Activated T-helper 1 cell treated with anti-CD3 and anti-CD28 coated beads, Interleukin-12 subunit alpha, Interleukin-12 subunit beta, Interleukin-2, Interleukin-4 antibody, amounts not matched to agents 30 ng/mL and 10 ng/mL and 1 ng/mL, durations not matched to agents 14 hours and 24 hours and 36 hours (primary cell): ENCODE measurements at regions not wholly inside any gene's neighbourhood (a gene's known extent, or its start where the extent isn't known, plus 50 kb on each side); places are given as distances from the start of the nearest gene placed in this dataset.
"Not testable (repeated sequence)": the region's sequence is repeated elsewhere in the genome, so short reads cannot be mapped to it uniquely, and the experiment has no call there.

Source experiments
- DNase-seq: peaks from one replicate; pipeline ENCODE4 v3.0.0; 2021; ENCODE audit warnings: low spot score
- H3K27ac Mint-ChIP-seq: one replicate; pipeline ENCODE4 v1.8.0; 2021; ENCODE audit warnings: mild to moderate bottlenecking, mixed read lengths
- H3K27me3 Mint-ChIP-seq: one replicate; pipeline ENCODE4 v1.8.0; 2022; ENCODE audit warnings: mild to moderate bottlenecking, moderate library complexity, mixed read lengths; ENCODE audit not compliant: insufficient read depth
- H3K36me3 Mint-ChIP-seq: one replicate; pipeline ENCODE4 v1.8.0; 2021; ENCODE audit warnings: low read depth, mixed read lengths
- H3K4me1 Mint-ChIP-seq: one replicate; pipeline ENCODE4 v1.8.0; 2021; ENCODE audit warnings: low read depth, mixed read lengths
- H3K4me3 Mint-ChIP-seq: one replicate; pipeline ENCODE4 v1.8.0; 2021; ENCODE audit warnings: mild to moderate bottlenecking, moderate library complexity, mixed read lengths
- H3K9me3 Mint-ChIP-seq: one replicate; pipeline ENCODE4 v1.8.0; 2021; ENCODE audit warnings: mixed read lengths
- intact Hi-C: fragments of 100-400 bp; cut with micrococcal nuclease; formaldehyde crosslinking; loops from one replicate; pipeline ENCODE4 v1.15.1; 2024

DNA sequence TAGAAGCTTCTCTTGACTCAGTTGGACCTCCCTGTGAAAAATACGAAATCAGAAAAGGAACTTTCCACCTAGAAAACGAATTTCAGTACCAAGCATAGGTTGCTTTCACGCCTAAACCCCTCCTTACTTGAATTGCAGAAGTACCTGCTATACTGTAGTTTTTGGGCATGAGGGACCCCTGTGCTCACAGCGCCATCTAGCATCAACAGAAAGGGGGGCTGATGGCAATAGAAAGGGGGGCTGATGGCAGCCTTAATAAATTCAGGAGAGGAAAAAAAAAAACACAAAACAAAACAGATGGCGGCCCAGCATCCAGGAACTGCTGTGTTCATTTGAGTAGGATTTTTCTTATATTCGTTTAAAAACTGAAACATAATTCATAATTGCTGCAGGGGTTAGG, 96.7 kb downstream of the NPAP1 start:
- H3K4me3 Mint-ChIP-seq: no peak overlapping the region
- intact Hi-C loops: loop anchor here (5.0 kb wide), 1 partner anchor 665 kb away; the partner anchor contains the start of gene UBE3A
- H3K4me1 Mint-ChIP-seq: no peaks in the 10 kb centered on the region
- H3K36me3 Mint-ChIP-seq: peaks cover 2% of the 10 kb centered on the region
- peaks cover 41% of the 10 kb centered on the region for H3K9me3 Mint-ChIP-seq
- DNase-seq: no peak
- no peaks in the 10 kb centered on the region for H3K27me3 Mint-ChIP-seq
- H3K27ac Mint-ChIP-seq: no peak overlapping the region

GRCh38 chr15:24772686-24773373, 97.3 kb downstream of the NPAP1 start:
- no peaks in the 10 kb centered on the region for H3K4me1 Mint-ChIP-seq
- intact Hi-C loops: loop anchor here (5.0 kb wide), 1 partner anchor 664 kb away; the partner anchor contains the start of gene UBE3A
- peak overlapping the region; percentile 86 for H3K4me3 Mint-ChIP-seq
- peak overlapping the region; percentile 69 for H3K27ac Mint-ChIP-seq
- peak; percentile 34 for DNase-seq
- no peaks in the 10 kb centered on the region for H3K27me3 Mint-ChIP-seq
- peaks cover 43% of the 10 kb centered on the region for H3K9me3 Mint-ChIP-seq
- H3K36me3 Mint-ChIP-seq: peaks cover 2% of the 10 kb centered on the region

GRCh38 chr15:24777307-24777706, 101.7 kb downstream of the NPAP1 start:
- intact Hi-C loops: no loop called here
- Mint-ChIP-seq H3K27ac (no peak overlapping the region), H3K36me3 (peaks cover 2% of the 10 kb centered on the region), H3K4me3 (no peak overlapping the region), H3K4me1 (no peaks in the 10 kb centered on the region), H3K27me3 (no peaks in the 10 kb centered on the region), H3K9me3 (peaks cover 34% of the 10 kb centered on the region)
- DNase-seq: no peak

- H3K4me1 Mint-ChIP-seq: no peaks in the 10 kb centered on the region
- H3K9me3 Mint-ChIP-seq: peaks cover 47% of the 10 kb centered on the region
Measured at GRCh38 chr15:24784506-24784905, 108.9 kb downstream of the NPAP1 start.

GRCh38 chr15:24786347-24786746, 110.8 kb downstream of the NPAP1 start:
- no peak for DNase-seq
- no peak overlapping the region for H3K4me3 Mint-ChIP-seq
- H3K27me3 Mint-ChIP-seq: no peaks in the 10 kb centered on the region
- H3K9me3 Mint-ChIP-seq: peaks cover 60% of the 10 kb centered on the region
- intact Hi-C loops: no loop called here
- no peak overlapping the region for H3K27ac Mint-ChIP-seq
- H3K36me3 Mint-ChIP-seq: no peaks in the 10 kb centered on the region
- no peaks in the 10 kb centered on the region for H3K4me1 Mint-ChIP-seq

More at GRCh38 chr15:24784506-24784905, 108.9 kb downstream of the NPAP1 start:
- H3K36me3 Mint-ChIP-seq: no peaks in the 10 kb centered on the region
- intact Hi-C loops: no loop called here
- H3K27ac Mint-ChIP-seq: no peak overlapping the region
- no peak for DNase-seq
- no peaks in the 10 kb centered on the region for H3K27me3 Mint-ChIP-seq
- H3K4me3 Mint-ChIP-seq: no peak overlapping the region

- intact Hi-C loops, DNase-seq, H3K4me3 Mint-ChIP-seq, H3K36me3 Mint-ChIP-seq, H3K27me3 Mint-ChIP-seq, H3K27ac Mint-ChIP-seq, H3K4me1 Mint-ChIP-seq: not testable (repeated sequence)
- peaks cover 49% of the 10 kb centered on the region for H3K9me3 Mint-ChIP-seq
Measured at GRCh38 chr15:24802624-24803023, 127.0 kb downstream of the NPAP1 start.

DNA sequence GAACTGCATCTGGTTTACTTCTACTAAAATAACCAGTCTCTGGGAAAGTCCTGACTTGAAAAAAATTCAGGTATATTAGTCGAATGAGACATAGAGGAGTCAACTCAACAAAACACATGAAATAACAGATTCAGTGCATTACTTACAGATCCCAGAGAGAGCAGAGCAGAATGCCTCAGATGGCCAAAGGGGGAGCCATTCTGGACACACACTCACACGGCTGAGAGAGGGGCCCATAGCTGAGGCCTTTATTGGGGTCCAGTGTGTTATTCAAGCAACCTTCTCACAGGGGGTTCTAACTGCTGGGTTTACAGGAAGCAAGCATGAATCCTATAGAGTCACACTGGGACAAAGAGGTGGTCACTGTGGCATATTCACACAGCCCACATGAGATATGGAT, 135.1 kb upstream of the SNRPN start:
- Mint-ChIP-seq H3K9me3 (peaks cover 29% of the 10 kb centered on the region), H3K27me3 (no peaks in the 10 kb centered on the region), H3K36me3 (no peaks in the 10 kb centered on the region), H3K4me3 (no peak overlapping the region), H3K4me1 (no peaks in the 10 kb centered on the region), H3K27ac (no peak overlapping the region)
- intact Hi-C loops: no loop called here
- no peak for DNase-seq

- intact Hi-C loops: no loop called here
- Mint-ChIP-seq H3K4me1 (no peaks in the 10 kb centered on the region), H3K4me3 (no peak overlapping the region), H3K9me3 (peaks cover 35% of the 10 kb centered on the region), H3K27me3 (no peaks in the 10 kb centered on the region), H3K27ac (no peak overlapping the region), H3K36me3 (no peaks in the 10 kb centered on the region)
- DNase-seq: no peak
Measured at GRCh38 chr15:24823473-24823872, 131.3 kb upstream of the SNRPN start.

GRCh38 chr15:24832282-24832681, 122.5 kb upstream of the SNRPN start:
- no peak for DNase-seq
- Mint-ChIP-seq H3K4me1 (no peaks in the 10 kb centered on the region), H3K9me3 (peaks cover 35% of the 10 kb centered on the region), H3K36me3 (no peaks in the 10 kb centered on the region), H3K27me3 (no peaks in the 10 kb centered on the region), H3K27ac (no peak overlapping the region), H3K4me3 (no peak overlapping the region)
- intact Hi-C loops: no loop called here

DNA sequence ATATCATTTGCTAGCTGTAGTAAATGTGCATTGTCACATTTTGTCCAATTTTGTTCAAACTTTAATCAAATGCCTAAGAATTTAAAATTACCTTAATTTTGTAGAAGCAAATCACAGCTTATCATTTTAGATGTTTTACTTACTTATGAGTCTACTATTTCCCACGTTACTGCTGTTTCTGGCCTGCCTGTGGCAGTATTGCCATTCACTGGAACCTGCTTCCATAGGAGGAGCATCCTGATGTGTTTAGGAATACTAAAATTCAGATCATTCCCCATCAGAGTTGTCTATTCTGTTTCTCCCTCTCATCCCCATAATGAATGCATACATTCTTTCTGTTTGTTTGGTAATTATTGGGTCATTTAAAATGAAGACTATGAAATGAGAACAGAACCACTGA, 119.5 kb upstream of the SNRPN start:
- DNase-seq: no peak
- Mint-ChIP-seq H3K4me1 (no peaks in the 10 kb centered on the region), H3K27me3 (no peaks in the 10 kb centered on the region), H3K27ac (no peak overlapping the region), H3K4me3 (no peak overlapping the region), H3K9me3 (peaks cover 35% of the 10 kb centered on the region), H3K36me3 (no peaks in the 10 kb centered on the region)
- intact Hi-C loops: no loop called here

DNA sequence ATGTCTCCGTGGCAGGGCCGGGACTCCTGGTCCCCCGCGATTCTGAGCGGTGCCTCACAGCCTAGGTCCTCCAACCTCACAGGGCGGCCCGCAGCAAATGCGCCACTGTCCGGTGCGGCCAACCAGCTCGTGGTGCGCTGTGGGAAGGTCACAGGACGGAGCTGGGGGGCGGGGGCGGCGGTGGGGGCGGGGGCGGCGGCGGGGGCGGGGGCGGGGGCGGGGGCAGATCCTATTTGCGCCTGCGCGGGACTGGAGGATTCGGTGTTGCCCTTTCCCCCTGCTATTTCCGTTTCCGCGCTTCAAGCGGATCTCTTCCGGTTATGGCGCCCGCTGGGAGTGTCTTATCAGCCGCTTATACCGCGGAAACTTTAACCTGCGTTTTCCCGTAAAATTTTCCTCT, 106.7 kb upstream of the SNRPN start:
- intact Hi-C loops: no loop called here
- Mint-ChIP-seq H3K4me1 (no peaks in the 10 kb centered on the region), H3K27me3 (no peaks in the 10 kb centered on the region), H3K9me3 (peaks cover 34% of the 10 kb centered on the region), H3K4me3 (no peak overlapping the region), H3K27ac (no peak overlapping the region), H3K36me3 (no peaks in the 10 kb centered on the region)
- DNase-seq: no peak

- H3K4me3 Mint-ChIP-seq: no peak overlapping the region
- H3K4me1 Mint-ChIP-seq: no peaks in the 10 kb centered on the region
- H3K27ac Mint-ChIP-seq: no peak overlapping the region
- no peaks in the 10 kb centered on the region for H3K36me3 Mint-ChIP-seq
- H3K9me3 Mint-ChIP-seq: peaks cover 47% of the 10 kb centered on the region
- H3K27me3 Mint-ChIP-seq: no peaks in the 10 kb centered on the region
- no peak for DNase-seq
- intact Hi-C loops: no loop called here
Measured at GRCh38 chr15:24856397-24857390, 98.1 kb upstream of the SNRPN start.

GRCh38 chr15:24857763-24858162, 97.0 kb upstream of the SNRPN start:
- no peaks in the 10 kb centered on the region for H3K4me1 Mint-ChIP-seq
- H3K4me3 Mint-ChIP-seq: no peak overlapping the region
- H3K27me3 Mint-ChIP-seq: no peaks in the 10 kb centered on the region
- H3K36me3 Mint-ChIP-seq: no peaks in the 10 kb centered on the region
- intact Hi-C loops: no loop called here
- no peak for DNase-seq
- no peak overlapping the region for H3K27ac Mint-ChIP-seq
- H3K9me3 Mint-ChIP-seq: peaks cover 47% of the 10 kb centered on the region
